ENCODE measurements at regions not wholly inside any gene's neighbourhood (a gene's known extent, or its start where the extent isn't known, plus 50 kb on each side); places are given as distances from the start of the nearest gene placed in this dataset.

- no peak for TF ChIP-seq POLR2A (IDR thresholded peaks at IDR 0.05)
- no peak for TF ChIP-seq CTCF (IDR thresholded peaks at IDR 0.05)
- TF ChIP-seq EP300 (IDR thresholded peaks at IDR 0.05), result no peak
Observed at GRCh38 chr13:33381180-33381579, 95.6 kb upstream of the STARD13 start.

Measured in ovary (tissue), 3 donors.